Endothelial cell (in vitro differentiated cells): ENCODE measurements at regions not wholly inside any gene's neighbourhood (a gene's known extent, or its start where the extent isn't known, plus 50 kb on each side); places are given as distances from the start of the nearest gene placed in this dataset.
"Not testable (repeated sequence)": the region's sequence is repeated elsewhere in the genome, so short reads cannot be mapped to it uniquely, and the experiment has no call there.

Source experiments
- DNase-seq: peaks from one replicate; pipeline ENCODE4 v3.0.0; 2021; ENCODE audit warnings: low spot score
- H3K27ac Mint-ChIP-seq: one replicate; pipeline ENCODE4 v1.8.0; 2021; ENCODE audit warnings: mixed read lengths, inconsistent platforms; ENCODE audit not compliant: unreplicated experiment
- H3K27me3 Mint-ChIP-seq: one replicate; pipeline ENCODE4 v1.8.0; 2021; ENCODE audit warnings: mild to moderate bottlenecking, moderate library complexity, mixed read lengths, inconsistent platforms; ENCODE audit not compliant: unreplicated experiment
- H3K36me3 Mint-ChIP-seq: one replicate; pipeline ENCODE4 v1.8.0; 2021; ENCODE audit warnings: mild to moderate bottlenecking, low read depth, mixed read lengths, inconsistent platforms; ENCODE audit not compliant: unreplicated experiment
- H3K4me1 Mint-ChIP-seq: one replicate; pipeline ENCODE4 v1.8.0; 2021; ENCODE audit warnings: mild to moderate bottlenecking, mixed read lengths, inconsistent platforms; ENCODE audit not compliant: unreplicated experiment
- H3K4me3 Mint-ChIP-seq: one replicate; pipeline ENCODE4 v1.8.0; 2021; ENCODE audit warnings: mild to moderate bottlenecking, mixed read lengths, inconsistent platforms; ENCODE audit not compliant: unreplicated experiment
- H3K9me3 Mint-ChIP-seq: one replicate; pipeline ENCODE4 v1.8.0; 2021; ENCODE audit warnings: mixed read lengths, inconsistent platforms; ENCODE audit not compliant: unreplicated experiment
- TF ChIP-seq, protein P1 (sequence below): fragments of 200-600 bp; sonication (generic); IDR thresholded peaks from one replicate; pipeline ENCODE4 v1.5.0; 2021; ENCODE audit warnings: antibody characterized with exemption; ENCODE audit not compliant: unreplicated experiment

DNA sequence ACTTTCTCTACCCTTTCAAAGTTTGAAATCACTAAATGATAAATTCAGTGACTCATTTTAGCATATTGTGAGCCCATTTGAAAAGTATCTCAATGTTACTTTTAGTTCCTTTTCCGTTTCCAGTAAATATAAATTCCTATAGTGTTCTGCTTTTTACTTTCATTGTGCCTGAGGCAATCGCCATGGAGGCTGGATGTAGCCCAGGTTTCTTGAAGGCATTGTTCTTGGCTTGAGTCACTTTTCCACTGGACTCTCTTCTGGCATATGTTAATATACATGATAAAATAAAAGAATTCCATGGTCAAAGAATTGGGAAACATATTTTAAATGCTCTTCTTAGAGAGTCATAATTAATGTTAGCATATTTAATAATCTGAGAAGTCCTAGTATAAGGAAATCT, 327.0 kb downstream of the IZUMO3 start:
- Mint-ChIP-seq H3K27me3 (no peaks in the 10 kb centered on the region), H3K4me3 (no peak overlapping the region), H3K9me3 (no peaks in the 10 kb centered on the region), H3K36me3 (no peaks in the 10 kb centered on the region), H3K27ac (no peak overlapping the region), H3K4me1 (no peaks in the 10 kb centered on the region)
- TF ChIP-seq, protein P1, sequence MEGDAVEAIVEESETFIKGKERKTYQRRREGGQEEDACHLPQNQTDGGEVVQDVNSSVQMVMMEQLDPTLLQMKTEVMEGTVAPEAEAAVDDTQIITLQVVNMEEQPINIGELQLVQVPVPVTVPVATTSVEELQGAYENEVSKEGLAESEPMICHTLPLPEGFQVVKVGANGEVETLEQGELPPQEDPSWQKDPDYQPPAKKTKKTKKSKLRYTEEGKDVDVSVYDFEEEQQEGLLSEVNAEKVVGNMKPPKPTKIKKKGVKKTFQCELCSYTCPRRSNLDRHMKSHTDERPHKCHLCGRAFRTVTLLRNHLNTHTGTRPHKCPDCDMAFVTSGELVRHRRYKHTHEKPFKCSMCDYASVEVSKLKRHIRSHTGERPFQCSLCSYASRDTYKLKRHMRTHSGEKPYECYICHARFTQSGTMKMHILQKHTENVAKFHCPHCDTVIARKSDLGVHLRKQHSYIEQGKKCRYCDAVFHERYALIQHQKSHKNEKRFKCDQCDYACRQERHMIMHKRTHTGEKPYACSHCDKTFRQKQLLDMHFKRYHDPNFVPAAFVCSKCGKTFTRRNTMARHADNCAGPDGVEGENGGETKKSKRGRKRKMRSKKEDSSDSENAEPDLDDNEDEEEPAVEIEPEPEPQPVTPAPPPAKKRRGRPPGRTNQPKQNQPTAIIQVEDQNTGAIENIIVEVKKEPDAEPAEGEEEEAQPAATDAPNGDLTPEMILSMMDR: no peak
- DNase-seq: no peak

DNA sequence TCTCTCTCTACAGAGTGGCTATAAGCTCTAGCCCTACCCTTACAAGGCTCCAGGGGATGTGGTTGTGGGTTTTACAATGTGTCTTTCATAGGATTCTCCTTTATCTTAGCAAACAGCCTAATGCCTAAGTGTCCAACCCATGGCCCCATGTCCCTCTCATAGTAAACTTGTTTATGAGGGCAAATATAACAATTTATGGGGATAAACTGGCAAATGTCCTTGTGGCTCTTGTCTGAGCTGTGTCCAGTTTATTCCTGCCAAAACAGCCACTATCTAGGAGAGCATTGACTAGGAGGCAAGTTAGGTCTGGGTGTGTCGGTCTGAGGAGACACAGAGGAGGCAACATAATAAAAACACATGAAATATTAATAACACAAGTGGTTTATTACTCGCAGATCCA, 335.1 kb downstream of the IZUMO3 start:
- H3K36me3 Mint-ChIP-seq: no peaks in the 10 kb centered on the region
- TF ChIP-seq, protein P1: no peak
- no peak overlapping the region for H3K27ac Mint-ChIP-seq
- H3K4me3 Mint-ChIP-seq: no peak overlapping the region
- H3K27me3 Mint-ChIP-seq: no peaks in the 10 kb centered on the region
- H3K4me1 Mint-ChIP-seq: no peaks in the 10 kb centered on the region
- no peaks in the 10 kb centered on the region for H3K9me3 Mint-ChIP-seq
- no peak for DNase-seq

DNA sequence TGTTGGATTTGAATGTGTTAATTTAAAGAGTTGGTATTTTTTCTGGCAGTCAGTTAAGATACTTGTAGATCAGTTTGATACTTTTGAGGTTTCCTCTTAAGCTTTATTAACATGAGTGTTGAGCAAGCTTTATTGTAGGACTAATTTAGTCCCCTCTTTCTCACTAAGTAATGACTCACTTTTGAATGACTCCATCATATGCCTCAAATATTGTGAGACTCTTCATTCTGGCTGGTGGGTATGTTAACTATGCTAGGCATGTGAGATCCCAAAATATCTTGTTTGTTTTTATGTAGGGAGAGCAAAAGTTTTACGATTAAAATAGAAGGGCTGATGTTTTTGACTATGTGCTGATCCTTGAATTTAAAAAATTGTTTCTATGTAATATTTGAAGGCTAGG, 355.7 kb downstream of the IZUMO3 start:
- H3K36me3 Mint-ChIP-seq: no peaks in the 10 kb centered on the region
- DNase-seq: no peak
- TF ChIP-seq, protein P1: no peak
- H3K4me1 Mint-ChIP-seq: no peaks in the 10 kb centered on the region
- H3K27ac Mint-ChIP-seq: no peak overlapping the region
- no peaks in the 10 kb centered on the region for H3K27me3 Mint-ChIP-seq
- no peaks in the 10 kb centered on the region for H3K9me3 Mint-ChIP-seq
- no peak overlapping the region for H3K4me3 Mint-ChIP-seq

DNA sequence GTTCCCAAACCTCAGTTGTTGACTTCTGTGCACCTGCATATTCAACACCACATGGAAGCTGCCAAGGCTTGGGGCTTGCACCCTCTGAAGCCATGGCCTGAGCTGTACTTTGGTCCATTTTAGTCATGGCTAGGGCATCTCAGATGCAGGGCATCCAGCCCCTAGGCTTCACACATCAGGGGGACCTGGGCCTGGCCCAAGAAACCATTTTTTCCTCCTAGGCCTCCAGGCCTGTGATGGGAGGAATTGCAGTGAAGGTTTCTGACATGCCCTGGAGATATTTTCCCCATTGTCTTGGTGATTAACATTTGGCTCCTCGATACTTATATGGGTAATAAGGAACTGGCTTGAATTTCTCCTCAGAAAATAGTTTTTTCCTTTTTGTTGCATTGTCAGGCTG, 354.5 kb upstream of the ELAVL2 start:
- H3K36me3 Mint-ChIP-seq, H3K27ac Mint-ChIP-seq, H3K27me3 Mint-ChIP-seq, H3K4me1 Mint-ChIP-seq, DNase-seq, H3K4me3 Mint-ChIP-seq: not testable (repeated sequence)
- peaks cover 13% of the 10 kb centered on the region for H3K9me3 Mint-ChIP-seq

DNA sequence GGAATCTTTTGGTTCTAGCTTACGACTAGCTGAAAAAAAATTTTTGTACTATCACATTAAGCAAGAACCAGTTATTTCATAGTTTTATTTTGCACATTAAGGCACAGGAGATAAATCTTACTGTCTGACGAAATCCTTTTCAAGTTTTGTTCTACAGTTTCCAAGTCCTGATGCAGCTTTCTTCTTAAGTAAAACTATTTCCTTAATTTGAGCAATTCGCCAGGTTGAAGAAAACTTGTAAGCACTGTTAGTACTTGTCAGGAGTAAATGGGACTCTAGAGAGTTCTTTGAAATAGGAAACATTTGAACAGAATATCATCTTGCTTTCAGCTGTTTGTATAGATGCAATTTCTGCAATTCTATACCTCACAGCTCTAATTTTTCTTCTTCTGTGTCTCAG, 318.8 kb upstream of the ELAVL2 start:
- no peaks in the 10 kb centered on the region for H3K36me3 Mint-ChIP-seq
- no peaks in the 10 kb centered on the region for H3K27me3 Mint-ChIP-seq
- no peak overlapping the region for H3K4me3 Mint-ChIP-seq
- no peaks in the 10 kb centered on the region for H3K4me1 Mint-ChIP-seq
- H3K9me3 Mint-ChIP-seq: no peaks in the 10 kb centered on the region
- DNase-seq: no peak
- TF ChIP-seq, protein P1: no peak
- H3K27ac Mint-ChIP-seq: no peak overlapping the region

DNA sequence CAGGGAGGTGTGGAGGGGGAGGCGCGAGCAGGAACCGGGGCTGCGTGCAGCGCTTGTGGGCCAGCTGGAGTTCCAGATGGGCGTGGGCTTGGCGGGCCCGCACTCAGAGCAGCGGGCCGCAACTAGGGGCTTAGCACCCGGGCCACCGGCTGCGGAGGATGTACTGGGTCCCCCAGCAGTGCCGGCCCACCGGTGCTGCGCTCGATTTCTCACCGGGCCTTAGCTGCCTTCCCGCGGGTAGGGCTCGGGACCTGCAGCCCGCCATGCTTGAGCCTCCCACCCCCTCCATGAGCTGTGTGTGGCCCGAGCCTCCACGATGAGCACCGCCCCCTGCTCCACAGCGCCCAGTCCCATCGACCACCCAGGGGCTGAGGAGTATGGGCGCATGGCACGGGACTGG, 309.0 kb upstream of the ELAVL2 start:
- H3K4me3 Mint-ChIP-seq, H3K27ac Mint-ChIP-seq, H3K36me3 Mint-ChIP-seq: not testable (repeated sequence)

More for the DNA sequence above, 309.0 kb upstream of the ELAVL2 start:
- not testable (repeated sequence) for H3K9me3 Mint-ChIP-seq, DNase-seq, H3K4me1 Mint-ChIP-seq, H3K27me3 Mint-ChIP-seq
